ENCODE measurements at regions not wholly inside any gene's neighbourhood (a gene's known extent, or its start where the extent isn't known, plus 50 kb on each side); places are given as distances from the start of the nearest gene placed in this dataset.

GRCh38 chr7:98040626-98041360 lies 50.8 kb upstream of the OCM2 start:
- no peak for TF ChIP-seq USF1 (IDR thresholded peaks at IDR 0.05)
- no peak for TF ChIP-seq CEBPB (IDR thresholded peaks at IDR 0.05)
- no peak for TF ChIP-seq EGR1 (IDR thresholded peaks at IDR 0.05)
- no peak for TF ChIP-seq YY1 (IDR thresholded peaks at IDR 0.05; ENCODE audit: low read depth)
- TF ChIP-seq EP300 (IDR thresholded peaks at IDR 0.05; ENCODE audit: borderline replicate concordance) = no peak
- TF ChIP-seq TEAD4 (IDR thresholded peaks at IDR 0.05) = no peak
- no peak for TF ChIP-seq TAF1 (IDR thresholded peaks at IDR 0.05; ENCODE audit: low read depth)
- no peak for TF ChIP-seq RAD21 (IDR thresholded peaks at IDR 0.05; ENCODE audit: low read depth)
- no peak for TF ChIP-seq ZBTB7A (IDR thresholded peaks at IDR 0.05; ENCODE audit: low read depth)
- no peak for TF ChIP-seq NFIC (IDR thresholded peaks at IDR 0.05)

- TF ChIP-seq EP300 (IDR thresholded peaks at IDR 0.05; ENCODE audit: borderline replicate concordance) (no peak), FOXM1 (IDR thresholded peaks at IDR 0.05; ENCODE audit: borderline replicate concordance, low read depth) (no peak), RAD21 (IDR thresholded peaks at IDR 0.05; ENCODE audit: low read depth) (no peak)
Measured at GRCh38 chr7:98046816-98047215, 56.8 kb upstream of the OCM2 start.

GRCh38 chr7:98049034-98049433 lies 57.6 kb upstream of the LMTK2 start:
- TF ChIP-seq TEAD4 (IDR thresholded peaks at IDR 0.05) = peak; percentile 70
- TF ChIP-seq RAD21 (IDR thresholded peaks at IDR 0.05; ENCODE audit: low read depth) = no peak

GRCh38 chr7:98051118-98051744 lies 55.4 kb upstream of the LMTK2 start:
- TF ChIP-seq USF1 (IDR thresholded peaks at IDR 0.05) = no peak
- TF ChIP-seq TCF12 (IDR thresholded peaks at IDR 0.05; ENCODE audit: low read depth) = no peak
- TF ChIP-seq MAX (IDR thresholded peaks at IDR 0.05) = no peak
- peak; percentile 41; the same call in 1 of the 2 replicates for TF ChIP-seq EGR1 (IDR thresholded peaks at IDR 0.05)
- no peak for TF ChIP-seq EP300 (IDR thresholded peaks at IDR 0.05; ENCODE audit: borderline replicate concordance)

GRCh38 chr7:98054585-98054984 lies 52.1 kb upstream of the LMTK2 start:
- no peak for TF ChIP-seq TCF12 (IDR thresholded peaks at IDR 0.05; ENCODE audit: low read depth)
- no peak for TF ChIP-seq CEBPB (IDR thresholded peaks at IDR 0.05)
- TF ChIP-seq TEAD4 (IDR thresholded peaks at IDR 0.05) = no peak
- TF ChIP-seq TAF1 (IDR thresholded peaks at IDR 0.05; ENCODE audit: low read depth) = no peak
- no peak for TF ChIP-seq USF1 (IDR thresholded peaks at IDR 0.05)
- TF ChIP-seq FOXM1 (IDR thresholded peaks at IDR 0.05; ENCODE audit: borderline replicate concordance, low read depth) = no peak
- no peak for TF ChIP-seq RAD21 (IDR thresholded peaks at IDR 0.05; ENCODE audit: low read depth)
- no peak for TF ChIP-seq REST (IDR thresholded peaks at IDR 0.05; ENCODE audit: low read depth)
- no peak for TF ChIP-seq EP300 (IDR thresholded peaks at IDR 0.05; ENCODE audit: borderline replicate concordance)
- TF ChIP-seq MAX (IDR thresholded peaks at IDR 0.05) = no peak
- TF ChIP-seq YY1 (IDR thresholded peaks at IDR 0.05; ENCODE audit: low read depth) = no peak
- TF ChIP-seq NFIC (IDR thresholded peaks at IDR 0.05) = no peak

- TF ChIP-seq FOXM1 (IDR thresholded peaks at IDR 0.05; ENCODE audit: borderline replicate concordance, low read depth) = no peak
- no peak for TF ChIP-seq MAX (IDR thresholded peaks at IDR 0.05)
- no peak for TF ChIP-seq CREB1 (IDR thresholded peaks at IDR 0.05; ENCODE audit: low read depth)
- no peak for TF ChIP-seq TEAD4 (IDR thresholded peaks at IDR 0.05)
- no peak for TF ChIP-seq NFIC (IDR thresholded peaks at IDR 0.05)
- TF ChIP-seq YY1 (IDR thresholded peaks at IDR 0.05; ENCODE audit: low read depth) = no peak
- TF ChIP-seq TAF1 (IDR thresholded peaks at IDR 0.05; ENCODE audit: low read depth) = no peak
Measured at GRCh38 chr7:98056580-98056979, 50.1 kb upstream of the LMTK2 start.

All from Ishikawa (cell line).